ENCODE measurements at regions not wholly inside any gene's neighbourhood (a gene's known extent, or its start where the extent isn't known, plus 50 kb on each side); places are given as distances from the start of the nearest gene placed in this dataset.
"Not testable (repeated sequence)": the region's sequence is repeated elsewhere in the genome, so short reads cannot be mapped to it uniquely, and the experiment has no call there.

DNA sequence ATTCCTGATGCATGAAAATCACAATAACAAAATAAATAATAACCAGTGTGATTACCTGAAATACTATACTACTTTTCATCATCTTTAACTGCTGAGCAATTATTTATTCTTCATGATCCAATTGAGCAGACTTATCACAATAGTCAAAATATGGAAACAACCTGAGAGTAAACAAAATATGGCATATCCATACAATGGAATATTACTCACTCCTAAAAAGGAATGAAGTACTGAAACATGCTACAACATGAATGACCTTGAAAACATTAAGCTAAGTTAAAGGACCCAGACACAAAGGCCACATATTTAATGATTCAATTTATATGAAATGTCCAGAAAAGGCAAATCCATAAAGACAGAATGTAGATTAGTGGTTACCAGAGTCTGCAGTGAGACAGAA is 146.8 kb downstream of the MID1IP1 start:
- Mint-ChIP-seq H3K27ac (no peak overlapping the region), H3K36me3 (ENCODE audit: insufficient read depth) (peaks cover 3% of the 10 kb centered on the region), H3K27me3 (no peaks in the 10 kb centered on the region), H3K4me1 (ENCODE audit: low read depth) (no peaks in the 10 kb centered on the region), H3K4me3 (ENCODE audit: low read depth) (no peak overlapping the region), H3K9me3 (ENCODE audit: low read depth) (peaks cover 38% of the 10 kb centered on the region)
- no peak for DNase-seq (ENCODE audit: low spot score, unreplicated experiment)
- TF ChIP-seq, protein P1, sequence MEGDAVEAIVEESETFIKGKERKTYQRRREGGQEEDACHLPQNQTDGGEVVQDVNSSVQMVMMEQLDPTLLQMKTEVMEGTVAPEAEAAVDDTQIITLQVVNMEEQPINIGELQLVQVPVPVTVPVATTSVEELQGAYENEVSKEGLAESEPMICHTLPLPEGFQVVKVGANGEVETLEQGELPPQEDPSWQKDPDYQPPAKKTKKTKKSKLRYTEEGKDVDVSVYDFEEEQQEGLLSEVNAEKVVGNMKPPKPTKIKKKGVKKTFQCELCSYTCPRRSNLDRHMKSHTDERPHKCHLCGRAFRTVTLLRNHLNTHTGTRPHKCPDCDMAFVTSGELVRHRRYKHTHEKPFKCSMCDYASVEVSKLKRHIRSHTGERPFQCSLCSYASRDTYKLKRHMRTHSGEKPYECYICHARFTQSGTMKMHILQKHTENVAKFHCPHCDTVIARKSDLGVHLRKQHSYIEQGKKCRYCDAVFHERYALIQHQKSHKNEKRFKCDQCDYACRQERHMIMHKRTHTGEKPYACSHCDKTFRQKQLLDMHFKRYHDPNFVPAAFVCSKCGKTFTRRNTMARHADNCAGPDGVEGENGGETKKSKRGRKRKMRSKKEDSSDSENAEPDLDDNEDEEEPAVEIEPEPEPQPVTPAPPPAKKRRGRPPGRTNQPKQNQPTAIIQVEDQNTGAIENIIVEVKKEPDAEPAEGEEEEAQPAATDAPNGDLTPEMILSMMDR (IDR thresholded peaks at IDR 0.05; ENCODE audit: unreplicated experiment) = no peak

DNA sequence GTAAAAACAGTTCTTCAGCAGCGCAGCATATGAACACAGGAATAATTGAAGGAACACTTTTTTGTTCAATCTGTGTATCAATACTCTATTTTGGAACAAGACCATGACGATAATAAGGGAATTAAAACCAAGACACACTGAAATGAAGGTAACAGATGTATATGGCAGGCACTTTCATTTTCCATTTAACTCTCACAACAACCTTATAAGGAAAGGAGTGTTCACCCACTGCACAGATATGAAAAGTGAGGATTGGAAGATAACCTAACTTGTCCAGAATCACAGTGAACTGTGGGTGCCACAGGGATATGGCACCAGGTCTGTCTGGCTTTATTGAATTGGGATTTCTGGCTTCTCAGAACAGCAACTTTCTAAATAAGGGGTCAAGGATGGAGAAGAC is 153.3 kb downstream of the MID1IP1 start:
- TF ChIP-seq, protein P1 (IDR thresholded peaks at IDR 0.05; ENCODE audit: unreplicated experiment) = no peak
- H3K27ac Mint-ChIP-seq = no peak overlapping the region
- H3K36me3 Mint-ChIP-seq (ENCODE audit: insufficient read depth) = no peaks in the 10 kb centered on the region
- peaks cover 34% of the 10 kb centered on the region for H3K9me3 Mint-ChIP-seq (ENCODE audit: low read depth)
- no peak overlapping the region for H3K4me3 Mint-ChIP-seq (ENCODE audit: low read depth)
- no peaks in the 10 kb centered on the region for H3K4me1 Mint-ChIP-seq (ENCODE audit: low read depth)
- no peak for DNase-seq (ENCODE audit: low spot score, unreplicated experiment)
- H3K27me3 Mint-ChIP-seq = no peaks in the 10 kb centered on the region

DNA sequence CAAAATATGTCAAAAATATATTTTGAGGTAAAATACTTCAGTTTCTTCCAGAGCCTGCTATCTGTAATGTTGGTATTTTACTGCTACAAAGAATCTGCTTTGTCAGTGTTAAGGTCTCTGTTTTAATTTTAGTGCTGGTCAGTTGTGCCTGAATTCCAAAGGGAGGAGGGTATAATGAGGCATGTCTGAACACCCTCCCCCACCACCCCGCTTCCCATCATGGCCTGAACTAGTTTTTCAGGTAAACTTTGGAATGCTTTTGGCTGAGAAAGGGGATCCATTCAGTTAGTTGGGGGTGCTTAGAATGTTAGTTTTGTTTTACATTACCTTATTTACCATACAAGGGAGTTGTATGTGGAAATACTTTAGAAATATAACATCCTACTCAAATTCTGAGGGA is 158.5 kb downstream of the MID1IP1 start:
- peaks cover 37% of the 10 kb centered on the region for H3K9me3 Mint-ChIP-seq (ENCODE audit: low read depth)
- TF ChIP-seq, protein P1 (IDR thresholded peaks at IDR 0.05; ENCODE audit: unreplicated experiment) = no peak
- peaks cover 4% of the 10 kb centered on the region for H3K36me3 Mint-ChIP-seq (ENCODE audit: insufficient read depth)
- H3K4me1 Mint-ChIP-seq (ENCODE audit: low read depth) = peaks cover 5% of the 10 kb centered on the region
- no peak for DNase-seq (ENCODE audit: low spot score, unreplicated experiment)
- H3K4me3 Mint-ChIP-seq (ENCODE audit: low read depth) = no peak overlapping the region
- H3K27me3 Mint-ChIP-seq = no peaks in the 10 kb centered on the region
- H3K27ac Mint-ChIP-seq = no peak overlapping the region

DNA sequence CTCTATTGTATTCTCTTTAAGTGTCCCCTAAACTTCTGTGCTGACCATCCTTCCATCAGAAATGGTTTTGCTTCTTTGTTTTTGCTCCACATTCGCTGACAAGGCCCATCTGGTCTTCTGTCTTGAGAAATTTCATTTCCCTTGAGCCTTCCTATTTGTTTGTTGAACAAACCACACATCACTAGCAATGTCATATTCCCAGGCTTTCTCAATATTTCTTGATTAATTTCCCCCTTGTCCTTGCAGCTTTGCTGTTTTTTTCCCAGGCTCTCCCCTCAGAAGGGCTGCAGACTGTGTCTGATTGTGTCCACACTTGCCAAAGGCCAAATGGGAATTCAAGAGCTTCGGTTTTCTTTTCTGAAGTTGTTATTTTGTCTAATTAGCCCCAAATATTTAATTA is 158.9 kb downstream of the MID1IP1 start:
- Mint-ChIP-seq H3K36me3 (ENCODE audit: insufficient read depth) (peaks cover 4% of the 10 kb centered on the region), H3K27me3 (no peaks in the 10 kb centered on the region), H3K4me3 (ENCODE audit: low read depth) (no peak overlapping the region), H3K4me1 (ENCODE audit: low read depth) (peaks cover 5% of the 10 kb centered on the region), H3K9me3 (ENCODE audit: low read depth) (peaks cover 41% of the 10 kb centered on the region), H3K27ac (no peak overlapping the region)
- DNase-seq (ENCODE audit: low spot score, unreplicated experiment) = no peak
- TF ChIP-seq, protein P1 (IDR thresholded peaks at IDR 0.05; ENCODE audit: unreplicated experiment) = no peak

DNA sequence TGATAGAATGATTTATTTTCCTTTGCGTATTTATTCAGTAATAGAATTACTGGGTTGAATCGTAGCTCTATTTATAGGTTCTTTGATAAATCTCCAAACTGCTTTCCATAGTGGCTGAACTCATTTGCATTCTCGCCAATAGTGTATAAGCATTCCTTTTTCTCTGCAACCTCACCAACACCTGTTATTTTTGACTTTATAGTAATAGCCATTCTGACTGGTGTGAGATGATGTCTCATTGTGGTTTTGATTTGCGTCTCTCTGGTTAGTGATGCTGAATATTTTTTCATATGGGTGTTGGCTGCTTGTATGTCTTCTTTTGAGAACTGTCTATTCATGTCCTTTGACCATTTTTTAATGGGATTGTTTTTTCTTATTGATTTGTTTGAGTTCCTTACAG is 160.7 kb downstream of the MID1IP1 start:
- Mint-ChIP-seq H3K4me1 (ENCODE audit: low read depth) (peaks cover 5% of the 10 kb centered on the region), H3K4me3 (ENCODE audit: low read depth) (no peak overlapping the region), H3K9me3 (ENCODE audit: low read depth) (peaks cover 42% of the 10 kb centered on the region), H3K27ac (no peak overlapping the region), H3K36me3 (ENCODE audit: insufficient read depth) (peaks cover 4% of the 10 kb centered on the region), H3K27me3 (no peaks in the 10 kb centered on the region)
- no peak for DNase-seq (ENCODE audit: low spot score, unreplicated experiment)
- TF ChIP-seq, protein P1 (IDR thresholded peaks at IDR 0.05; ENCODE audit: unreplicated experiment) = no peak

DNA sequence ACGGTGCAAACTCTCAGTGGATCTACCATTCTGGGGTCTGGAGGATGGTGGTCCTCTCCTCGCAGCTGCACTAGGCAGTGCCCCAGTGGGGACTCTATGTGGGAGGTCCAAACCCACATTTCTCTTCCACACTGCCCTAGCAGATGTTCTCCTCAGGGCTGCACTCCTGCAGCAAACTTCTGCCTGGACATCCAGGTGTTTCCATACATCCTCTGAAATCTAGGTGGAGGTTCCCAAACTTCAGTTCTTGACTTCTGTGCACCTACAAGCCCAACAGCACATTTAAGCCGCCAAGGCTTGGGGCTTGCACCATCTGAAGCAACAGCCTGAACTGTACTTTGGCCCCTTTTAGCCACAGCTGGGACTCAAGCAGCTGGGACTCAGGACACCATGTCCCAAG is 162.0 kb downstream of the MID1IP1 start:
- not testable (repeated sequence) for H3K4me1 Mint-ChIP-seq (ENCODE audit: low read depth); H3K27me3 Mint-ChIP-seq; H3K4me3 Mint-ChIP-seq (ENCODE audit: low read depth); H3K27ac Mint-ChIP-seq; H3K36me3 Mint-ChIP-seq (ENCODE audit: insufficient read depth); DNase-seq (ENCODE audit: low spot score, unreplicated experiment)
- H3K9me3 Mint-ChIP-seq (ENCODE audit: low read depth) = peaks cover 47% of the 10 kb centered on the region
